GM12874 (cell line): ENCODE measurements at regions not wholly inside any gene's neighbourhood (a gene's known extent, or its start where the extent isn't known, plus 50 kb on each side); places are given as distances from the start of the nearest gene placed in this dataset.

ENCODE experiments used
- TF ChIP-seq, protein P1 (sequence below): IDR thresholded peaks from 2 replicates; pipeline ENCODE4 v1.5.1; 2011; ENCODE audit warnings: low read depth, mild to moderate bottlenecking, control low read depth, low read length, moderate library complexity; ENCODE audit not compliant: insufficient read depth

GRCh38 chr6:4656106-4656505, 120.1 kb upstream of the CDYL start:
- TF ChIP-seq, protein P1, sequence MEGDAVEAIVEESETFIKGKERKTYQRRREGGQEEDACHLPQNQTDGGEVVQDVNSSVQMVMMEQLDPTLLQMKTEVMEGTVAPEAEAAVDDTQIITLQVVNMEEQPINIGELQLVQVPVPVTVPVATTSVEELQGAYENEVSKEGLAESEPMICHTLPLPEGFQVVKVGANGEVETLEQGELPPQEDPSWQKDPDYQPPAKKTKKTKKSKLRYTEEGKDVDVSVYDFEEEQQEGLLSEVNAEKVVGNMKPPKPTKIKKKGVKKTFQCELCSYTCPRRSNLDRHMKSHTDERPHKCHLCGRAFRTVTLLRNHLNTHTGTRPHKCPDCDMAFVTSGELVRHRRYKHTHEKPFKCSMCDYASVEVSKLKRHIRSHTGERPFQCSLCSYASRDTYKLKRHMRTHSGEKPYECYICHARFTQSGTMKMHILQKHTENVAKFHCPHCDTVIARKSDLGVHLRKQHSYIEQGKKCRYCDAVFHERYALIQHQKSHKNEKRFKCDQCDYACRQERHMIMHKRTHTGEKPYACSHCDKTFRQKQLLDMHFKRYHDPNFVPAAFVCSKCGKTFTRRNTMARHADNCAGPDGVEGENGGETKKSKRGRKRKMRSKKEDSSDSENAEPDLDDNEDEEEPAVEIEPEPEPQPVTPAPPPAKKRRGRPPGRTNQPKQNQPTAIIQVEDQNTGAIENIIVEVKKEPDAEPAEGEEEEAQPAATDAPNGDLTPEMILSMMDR: no peak

GRCh38 chr6:4655196-4656025, 120.8 kb upstream of the CDYL start:
- TF ChIP-seq, protein P1: no peak

DNA sequence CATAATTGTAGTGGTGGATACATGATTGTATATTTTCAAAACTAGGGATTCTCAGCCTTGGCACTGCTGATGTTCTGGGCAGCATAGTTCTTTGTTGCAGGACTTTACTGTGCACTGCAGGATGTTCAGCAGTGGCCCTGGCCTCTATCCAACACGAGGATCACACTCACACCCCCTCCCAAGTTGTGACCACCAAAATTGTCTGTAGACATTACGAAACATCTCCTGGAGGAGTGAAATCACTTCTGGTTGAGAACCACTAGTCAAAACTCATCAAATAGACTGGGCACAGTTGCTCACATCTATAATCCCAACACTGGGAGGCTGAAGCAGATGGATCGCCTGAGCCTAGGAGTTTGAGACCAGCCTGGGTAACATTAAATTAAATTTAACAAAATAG, 123.1 kb upstream of the CDYL start:
- TF ChIP-seq, protein P1: no peak

DNA sequence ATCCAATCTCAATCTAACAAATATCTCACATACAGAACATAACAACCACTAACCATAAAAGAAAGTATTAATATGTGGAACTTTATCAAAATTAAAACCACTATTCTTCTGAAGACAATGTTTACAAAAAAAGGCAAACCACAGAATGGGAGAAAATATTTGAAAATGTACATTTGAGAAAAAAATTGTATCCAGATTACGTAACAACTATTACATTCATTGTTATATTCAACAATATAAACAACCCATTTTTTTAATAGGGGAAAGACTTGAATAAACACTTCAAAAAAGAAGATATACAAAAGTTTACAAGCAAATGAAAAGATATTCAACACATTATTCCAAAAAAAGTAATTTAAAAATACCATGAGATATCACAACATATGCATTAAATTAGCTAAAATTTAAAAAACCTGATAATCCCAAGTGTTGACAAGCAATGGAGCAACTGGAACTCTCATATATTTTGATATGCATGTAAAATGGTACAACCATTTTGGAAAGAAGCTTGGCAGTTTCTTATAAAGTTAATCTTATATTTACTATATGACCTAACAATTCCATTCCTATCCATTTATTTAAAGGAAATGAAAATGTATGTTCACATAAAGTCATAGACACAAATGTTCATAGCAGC, 124.3 kb upstream of the CDYL start:
- TF ChIP-seq, protein P1: no peak

DNA sequence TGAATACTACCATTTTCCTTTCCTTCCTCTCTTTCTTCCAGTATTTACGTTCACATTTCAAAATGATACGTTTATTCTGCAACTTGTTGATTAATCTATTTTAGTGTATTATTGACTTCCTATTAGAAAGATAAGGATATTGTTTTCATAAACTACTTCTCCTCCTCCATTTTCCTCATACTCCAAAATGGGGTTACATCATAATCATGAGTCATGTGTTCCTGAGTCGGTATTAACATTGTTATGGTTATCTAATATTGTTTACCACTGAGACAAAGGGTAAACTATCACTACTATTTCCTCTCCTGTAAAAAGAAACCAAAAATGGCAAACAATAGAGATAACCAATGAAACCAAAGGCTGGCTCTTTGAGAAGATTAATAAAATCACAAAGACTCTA, 126.5 kb upstream of the CDYL start:
- TF ChIP-seq, protein P1: no peak

GRCh38 chr6:4647414-4648365, 128.5 kb upstream of the CDYL start:
- TF ChIP-seq, protein P1: no peak
